Osteoblast (primary cell): ENCODE measurements at regions not wholly inside any gene's neighbourhood (a gene's known extent, or its start where the extent isn't known, plus 50 kb on each side); places are given as distances from the start of the nearest gene placed in this dataset.

ENCODE experiments used
- DNase-seq: peaks from one replicate; pipeline ENCODE4 v3.0.0; 2011; ENCODE audit warnings: low spot score, mixed read lengths; ENCODE audit not compliant: insufficient read length; ENCODE audit errors: missing footprints
- H2AFZ ChIP-seq: 2 replicates; pipeline ENCODE4 v1.6.0; 2011; ENCODE audit warnings: mild to moderate bottlenecking, low read length
- H3K27ac ChIP-seq: 2 replicates; pipeline ENCODE4 v1.5.1; 2011; ENCODE audit warnings: mild to moderate bottlenecking, low read depth, low read length, moderate library complexity
- H3K27me3 ChIP-seq: 2 replicates; pipeline ENCODE4 v1.6.0; 2012; ENCODE audit warnings: mild to moderate bottlenecking, control low read depth, inconsistent platforms, low read length, moderate library complexity; ENCODE audit not compliant: insufficient read depth
- H3K36me3 ChIP-seq: 2 replicates; pipeline ENCODE4 v1.5.1; 2011; ENCODE audit warnings: mild to moderate bottlenecking, low read length, control low read depth, moderate library complexity; ENCODE audit not compliant: insufficient read depth
- H3K4me1 ChIP-seq: 2 replicates; pipeline ENCODE4 v1.5.1; 2011; ENCODE audit warnings: mild to moderate bottlenecking, low read length, control low read depth, moderate library complexity; ENCODE audit not compliant: insufficient read depth
- H3K4me2 ChIP-seq: 2 replicates; pipeline ENCODE4 v1.6.0; 2011; ENCODE audit warnings: mild to moderate bottlenecking, low read length; ENCODE audit not compliant: insufficient read depth
- H3K4me3 ChIP-seq: fragments of 200-600 bp; sonication (generic); 3 replicates; pipeline ENCODE4 v1.5.1; 2012; ENCODE audit warnings: mild to moderate bottlenecking, low read length, inconsistent platforms; ENCODE audit not compliant: insufficient read depth
- H3K79me2 ChIP-seq: 2 replicates; pipeline ENCODE4 v1.6.0; 2012; ENCODE audit warnings: mild to moderate bottlenecking, low read length, control low read depth, inconsistent platforms; ENCODE audit not compliant: insufficient read depth
- H3K9me3 ChIP-seq: 2 replicates; pipeline ENCODE4 v1.5.1; 2011; ENCODE audit warnings: low read depth, low read length, control low read depth
- H4K20me1 ChIP-seq: 2 replicates; pipeline ENCODE4 v1.6.0; 2012; ENCODE audit warnings: mild to moderate bottlenecking, low read length, control low read depth; ENCODE audit not compliant: insufficient read depth
- TF ChIP-seq, protein P1 (sequence below): IDR thresholded peaks from 2 replicates; pipeline ENCODE4 v1.5.1; 2011; ENCODE audit warnings: mild to moderate bottlenecking, low read depth, low read length, moderate library complexity; ENCODE audit errors: extremely low read depth

DNA sequence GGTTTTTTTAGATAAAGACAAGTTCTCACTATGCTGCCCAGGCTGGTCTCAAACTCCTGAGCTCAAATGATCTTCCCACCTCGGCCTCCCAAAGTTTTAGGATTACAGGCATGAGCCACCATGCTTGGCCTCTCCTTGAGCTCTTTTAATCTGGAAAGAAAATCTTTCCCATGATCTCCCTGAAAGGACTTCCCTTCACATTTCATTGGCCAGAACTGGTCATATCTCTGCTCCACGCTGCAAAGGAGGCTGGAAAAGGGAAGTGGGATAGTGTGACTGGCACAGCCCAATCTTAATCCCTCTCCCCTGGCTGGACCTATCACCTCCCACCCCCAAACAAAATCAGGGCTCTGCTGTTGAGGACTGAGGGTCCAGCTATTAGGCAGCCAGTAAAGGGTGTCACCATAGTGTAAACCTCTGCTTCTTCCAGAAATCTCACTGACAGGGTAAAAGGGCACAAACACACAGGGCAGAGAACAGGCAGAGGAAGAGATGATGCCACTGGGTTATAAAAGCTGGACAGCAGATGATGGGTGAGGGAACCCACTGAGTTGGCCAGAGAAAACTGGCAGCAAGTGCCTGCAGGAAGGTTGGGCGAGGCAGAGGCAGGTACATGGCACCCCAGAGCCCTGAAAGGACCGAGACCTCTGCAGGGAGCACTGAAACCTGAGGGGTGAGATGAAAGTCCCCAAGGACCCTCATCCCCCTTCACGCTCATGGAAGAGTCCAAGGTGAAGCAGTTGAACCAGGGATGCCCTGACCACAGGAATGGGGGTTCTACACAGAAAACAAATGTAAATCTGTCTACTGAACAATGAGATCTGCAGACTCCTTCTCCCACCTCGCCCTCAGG is 83.1 kb upstream of the PTPN1 start:
- no peaks in the 10 kb centered on the region for H4K20me1 ChIP-seq
- peaks cover 19% of the 10 kb centered on the region for H3K4me1 ChIP-seq
- TF ChIP-seq, protein P1, sequence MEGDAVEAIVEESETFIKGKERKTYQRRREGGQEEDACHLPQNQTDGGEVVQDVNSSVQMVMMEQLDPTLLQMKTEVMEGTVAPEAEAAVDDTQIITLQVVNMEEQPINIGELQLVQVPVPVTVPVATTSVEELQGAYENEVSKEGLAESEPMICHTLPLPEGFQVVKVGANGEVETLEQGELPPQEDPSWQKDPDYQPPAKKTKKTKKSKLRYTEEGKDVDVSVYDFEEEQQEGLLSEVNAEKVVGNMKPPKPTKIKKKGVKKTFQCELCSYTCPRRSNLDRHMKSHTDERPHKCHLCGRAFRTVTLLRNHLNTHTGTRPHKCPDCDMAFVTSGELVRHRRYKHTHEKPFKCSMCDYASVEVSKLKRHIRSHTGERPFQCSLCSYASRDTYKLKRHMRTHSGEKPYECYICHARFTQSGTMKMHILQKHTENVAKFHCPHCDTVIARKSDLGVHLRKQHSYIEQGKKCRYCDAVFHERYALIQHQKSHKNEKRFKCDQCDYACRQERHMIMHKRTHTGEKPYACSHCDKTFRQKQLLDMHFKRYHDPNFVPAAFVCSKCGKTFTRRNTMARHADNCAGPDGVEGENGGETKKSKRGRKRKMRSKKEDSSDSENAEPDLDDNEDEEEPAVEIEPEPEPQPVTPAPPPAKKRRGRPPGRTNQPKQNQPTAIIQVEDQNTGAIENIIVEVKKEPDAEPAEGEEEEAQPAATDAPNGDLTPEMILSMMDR, result no peak
- DNase-seq, result no peak
- no peak overlapping the region for H3K27ac ChIP-seq
- H3K4me3 ChIP-seq, result no peak overlapping the region
- H3K4me2 ChIP-seq, result no peak overlapping the region
- peak overlapping the region; percentile 56 for H2AFZ ChIP-seq
- no peaks in the 10 kb centered on the region for H3K36me3 ChIP-seq
- no peaks in the 10 kb centered on the region for H3K27me3 ChIP-seq
- H3K79me2 ChIP-seq, result no peaks in the 10 kb centered on the region
- no peaks in the 10 kb centered on the region for H3K9me3 ChIP-seq

DNA sequence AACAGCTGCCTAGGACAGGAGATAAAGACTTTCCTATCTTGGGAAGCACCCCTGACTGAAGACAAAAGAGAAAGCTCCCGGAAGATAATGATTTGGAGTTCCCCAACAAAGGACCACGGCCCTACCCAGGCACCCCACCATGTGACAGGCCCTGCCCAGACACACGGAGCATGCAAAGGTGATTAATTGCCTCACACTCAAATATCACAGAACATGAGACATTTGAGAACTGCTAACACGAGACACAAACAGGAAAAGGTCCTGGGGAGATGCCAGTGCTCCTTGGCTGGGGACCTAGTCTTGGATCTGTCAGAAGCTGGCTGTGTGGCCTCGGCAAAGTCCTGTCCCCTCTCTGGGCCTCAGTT is 82.5 kb upstream of the PTPN1 start:
- H3K79me2 ChIP-seq, result no peaks in the 10 kb centered on the region
- DNase-seq, result no peak
- H2AFZ ChIP-seq, result peak overlapping the region; percentile 24
- no peaks in the 10 kb centered on the region for H3K36me3 ChIP-seq
- H3K4me1 ChIP-seq, result peaks cover 15% of the 10 kb centered on the region
- TF ChIP-seq, protein P1, result no peak
- no peak overlapping the region for H3K4me3 ChIP-seq
- H4K20me1 ChIP-seq, result no peaks in the 10 kb centered on the region
- no peaks in the 10 kb centered on the region for H3K27me3 ChIP-seq
- no peak overlapping the region for H3K27ac ChIP-seq
- no peaks in the 10 kb centered on the region for H3K9me3 ChIP-seq
- H3K4me2 ChIP-seq, result no peak overlapping the region

DNA sequence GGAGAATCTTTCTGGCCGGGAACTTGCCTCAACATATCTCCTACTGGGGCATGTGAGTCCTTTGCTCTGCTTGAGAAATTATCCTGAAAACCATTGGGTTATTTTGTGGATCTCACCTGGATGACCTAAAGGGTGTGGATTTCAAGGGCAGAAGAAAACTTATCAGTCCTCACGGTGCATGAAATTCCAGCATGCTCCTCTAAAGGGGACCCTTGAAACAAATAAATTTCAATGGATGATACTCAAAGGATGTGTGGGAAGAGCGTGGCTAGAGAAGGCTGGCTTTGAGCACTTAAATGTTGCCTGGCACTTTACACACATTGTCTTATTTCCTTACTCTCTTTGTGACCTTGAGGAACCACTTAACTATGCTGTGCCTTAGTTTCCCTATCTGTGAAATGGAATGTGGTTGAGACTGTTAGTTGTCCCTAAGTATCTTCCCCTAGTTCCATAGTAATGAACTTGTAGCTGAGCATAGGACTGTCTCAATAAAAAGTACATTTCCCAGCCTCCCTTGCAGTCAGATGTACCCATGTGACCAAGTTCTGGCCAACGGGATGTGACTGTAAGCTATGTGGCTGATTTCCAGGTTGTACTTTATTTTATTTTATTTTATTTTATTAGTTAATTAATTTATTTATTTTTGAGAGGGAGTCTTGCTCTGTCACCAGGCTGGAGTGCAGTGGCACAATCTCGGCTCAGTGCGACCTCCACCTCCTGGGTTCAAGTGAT is 81.9 kb upstream of the PTPN1 start:
- Histone ChIP-seq H3K4me3 (no peak overlapping the region), H3K79me2 (no peaks in the 10 kb centered on the region), H3K4me2 (no peak overlapping the region), H3K36me3 (no peaks in the 10 kb centered on the region), H3K9me3 (no peaks in the 10 kb centered on the region), H3K27ac (no peak overlapping the region), H3K27me3 (no peaks in the 10 kb centered on the region), H3K4me1 (peaks cover 12% of the 10 kb centered on the region), H4K20me1 (no peaks in the 10 kb centered on the region), H2AFZ (peak overlapping the region; percentile 24)
- TF ChIP-seq, protein P1, result no peak
- no peak for DNase-seq

DNA sequence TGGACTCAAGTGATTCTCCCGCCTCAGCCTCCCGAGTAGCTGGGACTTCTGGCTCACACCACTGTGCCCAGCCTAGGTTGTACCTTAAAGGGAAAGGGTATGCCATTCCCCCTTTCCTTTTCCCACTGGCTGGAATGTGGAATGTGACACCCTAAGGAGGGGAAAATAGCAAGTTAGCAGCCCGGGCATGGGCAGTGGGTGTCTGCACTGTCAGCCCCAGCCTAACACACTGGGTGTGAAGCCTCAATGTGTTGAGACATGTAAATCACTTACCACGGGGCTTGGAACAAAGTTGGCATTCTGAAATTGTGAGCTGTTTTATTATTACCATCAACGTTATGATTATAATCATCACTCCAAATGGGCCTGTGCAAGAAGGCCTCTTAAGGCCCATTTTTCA is 80.8 kb upstream of the PTPN1 start:
- Histone ChIP-seq H3K4me3 (no peak overlapping the region), H3K27ac (no peak overlapping the region)

More for the DNA sequence above, 80.8 kb upstream of the PTPN1 start:
- Histone ChIP-seq H3K36me3 (no peaks in the 10 kb centered on the region), H4K20me1 (no peaks in the 10 kb centered on the region), H3K4me2 (no peak overlapping the region), H3K4me1 (peaks cover 9% of the 10 kb centered on the region), H3K79me2 (no peaks in the 10 kb centered on the region), H3K9me3 (no peaks in the 10 kb centered on the region), H3K27me3 (no peaks in the 10 kb centered on the region), H2AFZ (no peak overlapping the region)
- TF ChIP-seq, protein P1, result no peak
- no peak for DNase-seq
